GM21717 (cell line): ENCODE measurements at regions not wholly inside any gene's neighbourhood (a gene's known extent, or its start where the extent isn't known, plus 50 kb on each side); places are given as distances from the start of the nearest gene placed in this dataset.

Source experiments
- ATAC-seq: cut with Tn5 transposase; IDR thresholded peaks from one replicate; pipeline ENCODE4 v1.9.1; 2021; ENCODE audit warnings: mild to moderate bottlenecking, moderate library complexity; ENCODE audit not compliant: unreplicated experiment

- no peak for ATAC-seq
Observed at GRCh38 chr11:45446998-45447397, 160.9 kb upstream of the SYT13 start.

DNA sequence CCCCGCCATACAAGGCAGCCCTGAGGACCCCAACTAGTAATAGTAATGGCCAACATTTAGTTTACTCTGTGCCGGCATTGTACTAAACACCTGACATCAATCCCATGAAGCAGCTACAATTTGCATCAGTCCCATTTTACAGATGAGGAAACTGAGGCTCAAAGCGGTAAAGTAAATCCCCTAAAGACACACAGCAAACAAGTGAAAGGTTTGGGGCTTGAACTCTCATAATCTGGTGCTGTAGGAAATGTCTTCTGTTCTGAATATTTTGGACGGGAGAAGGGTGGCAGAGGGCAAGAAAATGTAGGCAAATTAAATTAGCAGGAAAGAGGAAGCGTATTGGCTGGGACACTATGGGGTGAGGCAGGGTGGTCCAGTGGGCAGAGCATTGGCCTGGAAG, 160.3 kb upstream of the SYT13 start:
- ATAC-seq, result no peak

- no peak for ATAC-seq
Observed at GRCh38 chr11:45444796-45445195, 158.7 kb upstream of the SYT13 start.

- ATAC-seq, result no peak
Observed at GRCh38 chr11:45440111-45440510, 154.0 kb upstream of the SYT13 start.

DNA sequence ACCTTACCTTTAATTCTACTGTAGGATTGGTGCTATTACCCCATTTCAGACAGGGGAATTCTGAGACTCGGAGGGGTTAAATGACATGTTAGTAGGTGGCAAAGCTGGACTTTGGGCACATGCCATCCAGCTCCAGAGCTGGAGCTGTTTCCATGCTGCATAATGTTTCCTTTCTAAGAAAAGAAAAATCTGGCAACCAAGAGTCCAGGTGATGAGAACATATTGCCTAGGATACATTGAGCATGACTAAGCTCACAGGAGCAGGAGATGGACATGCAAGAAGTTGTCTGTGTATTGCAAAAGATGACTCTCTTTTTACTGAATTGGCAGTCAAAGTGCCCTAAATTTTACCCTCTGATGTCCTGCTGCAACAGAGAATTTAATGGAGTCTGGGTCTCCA, 150.8 kb upstream of the SYT13 start:
- ATAC-seq, result no peak

DNA sequence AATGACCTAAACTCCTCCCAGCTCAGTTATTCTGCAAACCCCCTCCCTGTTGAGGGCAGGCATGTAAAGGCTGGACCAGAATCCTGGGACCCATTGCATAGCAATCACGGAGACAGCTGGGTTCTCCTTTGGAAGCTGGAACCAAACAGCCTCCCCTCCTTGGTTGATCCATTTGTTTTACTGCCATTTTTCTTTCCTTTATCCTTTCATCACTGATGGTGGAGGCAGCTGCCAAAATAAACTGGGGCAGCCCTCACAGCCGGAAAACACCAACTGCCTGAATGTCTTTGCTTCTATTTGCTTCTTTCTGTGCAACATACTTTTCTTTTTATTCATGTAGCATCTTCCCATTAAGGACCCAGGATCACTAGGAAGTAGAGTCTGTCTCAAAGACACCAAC, 150.0 kb upstream of the SYT13 start:
- no peak for ATAC-seq

DNA sequence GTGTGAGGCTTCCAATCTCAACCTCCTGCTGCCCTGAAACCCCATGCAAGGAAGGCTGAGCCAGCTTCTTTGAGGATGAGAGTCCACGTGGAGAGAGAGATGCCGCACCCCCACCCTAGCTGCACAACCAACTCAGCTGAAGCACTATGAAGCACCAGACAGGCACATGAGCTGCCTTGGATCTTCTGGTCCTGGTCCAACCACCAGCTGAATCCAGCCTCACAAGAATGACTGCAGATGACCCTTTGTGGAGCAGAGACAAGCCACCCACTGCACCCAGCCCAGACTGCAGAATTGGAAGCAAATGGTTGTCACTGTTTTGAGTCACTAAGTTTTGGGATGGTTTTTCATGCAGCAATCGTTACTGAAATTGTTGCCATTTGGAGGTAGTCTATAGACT, 149.6 kb upstream of the SYT13 start:
- no peak for ATAC-seq

DNA sequence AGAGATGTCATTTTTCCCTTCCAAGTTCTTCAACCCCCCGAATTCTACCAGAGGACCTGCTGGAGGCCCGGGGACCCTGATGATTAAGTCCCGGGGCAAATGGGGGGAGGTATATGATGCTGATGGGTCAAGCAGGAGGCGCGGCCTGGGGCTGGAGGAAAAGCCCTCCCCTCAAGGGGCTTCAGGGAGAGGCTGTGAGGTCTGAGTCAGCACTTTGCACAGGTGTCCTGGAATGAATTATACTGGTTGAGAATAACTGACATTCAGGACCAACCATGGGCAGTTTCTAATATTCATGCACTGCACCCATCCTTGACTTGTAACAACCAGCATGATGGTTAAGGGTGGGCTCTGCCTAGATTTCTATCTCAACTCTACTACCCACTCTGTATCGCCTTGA, 146.8 kb upstream of the SYT13 start:
- no peak for ATAC-seq

GRCh38 chr11:45432100-45432499, 146.0 kb upstream of the SYT13 start:
- ATAC-seq, result no peak

DNA sequence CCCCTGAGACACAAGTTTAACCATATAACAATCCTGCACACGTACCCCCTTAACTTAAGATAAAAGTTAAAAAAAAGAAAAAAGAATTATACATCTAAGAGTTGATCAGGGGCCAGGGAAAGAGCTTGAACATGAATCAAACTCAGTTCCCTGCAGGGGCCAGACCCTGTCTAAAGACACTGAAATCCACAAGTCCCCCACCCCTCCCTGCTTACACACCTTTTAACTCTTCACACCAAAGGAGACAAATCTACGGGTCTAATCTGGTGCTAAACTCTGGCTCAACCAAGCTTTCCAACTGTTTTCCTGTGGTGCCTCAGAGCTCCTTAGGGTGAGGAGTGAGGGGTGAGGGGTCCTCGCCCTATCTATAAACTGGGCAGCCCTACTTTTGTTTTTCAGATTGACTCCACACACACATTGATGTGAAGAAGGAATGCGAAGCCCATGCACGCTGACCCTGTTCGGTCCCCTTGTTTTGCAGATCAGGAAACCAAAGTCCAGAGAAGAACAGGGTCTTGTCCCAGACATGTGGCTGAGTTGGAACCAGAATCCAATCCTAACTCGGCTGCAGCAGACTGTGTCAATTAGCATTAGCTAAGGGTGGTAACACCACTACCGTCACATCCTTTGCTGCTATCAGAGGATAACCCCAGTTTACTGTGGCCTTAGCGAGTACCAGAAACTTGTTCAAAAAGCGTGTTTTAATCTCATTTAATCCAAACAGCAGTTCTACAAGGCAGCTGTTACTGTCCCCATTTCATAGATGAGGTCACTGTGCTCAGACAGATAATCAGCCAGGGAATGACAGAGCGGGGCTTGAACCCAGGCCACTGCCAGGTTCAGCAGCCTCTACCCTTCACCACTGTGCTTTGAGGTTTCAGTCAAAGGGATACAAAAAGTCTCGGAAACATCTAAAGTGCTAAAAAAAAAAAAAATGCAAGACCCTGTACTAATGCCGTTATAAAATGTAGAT, 145.2 kb upstream of the SYT13 start:
- ATAC-seq, result no peak

DNA sequence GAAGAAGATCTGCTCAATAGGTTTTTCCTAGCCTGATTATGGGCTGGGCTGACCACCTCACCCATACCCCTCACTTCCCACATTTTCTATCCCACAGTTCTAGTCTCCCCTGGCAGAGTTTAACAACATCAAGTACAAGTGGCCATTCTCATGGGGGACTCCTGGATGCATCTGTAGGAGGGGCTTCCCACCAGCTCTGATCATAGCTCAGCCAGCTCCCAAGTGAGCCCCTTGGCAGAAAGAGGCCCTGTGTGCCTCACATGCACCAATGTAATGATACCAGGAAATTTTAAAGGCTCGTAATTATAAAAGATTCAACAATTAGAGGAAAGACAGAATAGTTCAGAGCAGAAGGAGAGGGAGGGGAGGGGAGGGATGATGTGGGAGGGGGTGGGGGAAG, 144.2 kb upstream of the SYT13 start:
- no peak for ATAC-seq

GRCh38 chr11:45429719-45430118, 143.6 kb upstream of the SYT13 start:
- no peak for ATAC-seq

DNA sequence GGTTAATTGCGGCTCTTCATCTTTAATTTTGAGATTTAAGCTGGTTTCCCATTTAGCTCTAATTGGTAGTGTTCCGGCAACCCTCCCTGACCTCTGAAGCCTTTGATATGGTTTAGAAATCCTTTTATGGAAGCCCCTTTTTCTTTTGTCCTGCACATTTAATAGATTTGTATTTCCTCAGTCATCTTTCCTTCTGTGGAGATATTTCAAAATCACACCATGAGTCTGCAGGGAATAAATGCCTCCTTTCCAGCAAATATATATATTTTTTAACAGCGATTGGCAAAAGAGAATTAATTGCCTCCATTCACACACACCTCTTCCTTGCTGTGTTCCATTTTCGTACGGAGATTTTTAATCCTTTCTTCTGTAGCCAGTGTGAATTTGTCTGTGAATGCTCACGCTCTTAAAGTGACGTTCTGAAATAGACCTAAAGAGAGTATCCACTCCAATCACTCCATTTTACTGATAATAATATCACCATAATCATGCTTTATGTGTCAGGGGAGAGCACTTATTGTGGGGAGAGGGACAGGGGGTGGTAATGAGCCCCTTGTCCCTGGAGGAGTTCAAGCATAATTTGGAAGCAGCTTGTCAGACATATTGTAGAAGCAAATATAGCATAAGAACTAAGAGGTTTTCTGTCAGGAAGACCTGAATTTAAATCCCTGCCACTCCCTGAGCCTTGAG, 142.5 kb upstream of the SYT13 start:
- ATAC-seq, result no peak

GRCh38 chr11:45428116-45428515, 142.0 kb upstream of the SYT13 start:
- no peak for ATAC-seq

GRCh38 chr11:45424411-45425180, 138.5 kb upstream of the SYT13 start:
- ATAC-seq, result no peak

DNA sequence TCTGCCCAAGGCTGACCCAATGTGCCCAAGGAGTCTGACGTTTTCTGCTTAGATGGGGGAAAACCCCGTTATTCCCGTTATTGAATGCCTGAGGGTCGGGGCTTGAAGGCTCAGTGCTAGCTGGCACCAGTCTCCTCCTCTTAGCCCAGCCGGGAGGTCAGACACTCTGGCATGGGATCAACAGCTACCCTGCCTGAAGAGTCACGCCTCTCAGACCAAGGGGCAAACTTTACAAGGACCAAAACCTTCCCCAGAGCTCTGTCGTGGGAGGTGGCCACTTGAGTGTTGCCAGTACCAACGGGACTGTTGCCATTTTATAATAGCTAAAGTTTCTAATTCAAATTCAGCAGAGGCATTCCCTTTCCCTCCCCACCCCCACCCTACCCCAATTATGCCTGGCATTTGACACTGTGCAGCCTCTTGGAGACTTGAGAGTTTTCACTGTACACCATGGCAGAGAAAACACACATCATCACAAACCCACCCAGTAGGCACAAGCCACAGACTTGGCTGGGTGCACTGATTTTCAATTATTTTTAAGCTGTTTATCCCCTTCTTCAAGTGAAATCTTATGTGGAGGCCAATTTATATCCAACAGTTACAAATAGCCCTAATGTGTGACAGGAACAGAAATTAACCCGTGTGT, 137.5 kb upstream of the SYT13 start:
- ATAC-seq, result no peak

GRCh38 chr11:45423036-45423435, 136.9 kb upstream of the SYT13 start:
- ATAC-seq, result no peak

- ATAC-seq, result no peak
Observed at GRCh38 chr11:45414088-45414487, 127.9 kb upstream of the SYT13 start.

DNA sequence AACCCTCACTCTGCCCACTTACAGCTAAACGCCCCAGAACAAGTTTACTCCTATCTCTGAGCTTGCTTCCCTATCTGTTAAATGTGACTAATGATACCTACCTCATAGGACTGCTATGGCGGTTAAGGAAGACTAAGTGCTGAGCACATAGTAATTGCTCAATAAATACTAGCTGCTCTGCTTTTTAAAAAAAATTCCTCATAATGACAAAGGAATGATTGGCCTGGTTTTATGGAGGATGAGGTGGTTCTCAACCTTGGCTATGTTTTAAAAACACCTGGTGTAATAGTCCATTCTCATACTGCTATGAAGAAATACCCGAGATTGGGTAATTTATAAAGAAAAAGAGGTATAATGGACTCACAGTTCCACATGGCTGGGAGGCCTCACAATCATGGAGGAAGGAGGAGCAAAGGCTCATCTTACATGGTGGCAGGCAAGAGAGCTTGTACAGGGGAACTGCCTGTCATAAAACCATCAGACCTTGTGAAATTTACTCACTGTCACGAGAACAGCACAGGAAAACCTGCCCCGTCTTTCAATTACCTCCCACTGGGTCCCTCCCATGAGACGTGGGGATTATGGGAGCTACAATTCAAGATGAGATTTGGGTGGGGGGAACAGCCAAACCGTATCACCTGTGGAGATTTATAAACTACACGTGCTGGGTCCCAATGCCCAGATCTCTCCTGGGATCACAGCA, 127.2 kb upstream of the SYT13 start:
- no peak for ATAC-seq

DNA sequence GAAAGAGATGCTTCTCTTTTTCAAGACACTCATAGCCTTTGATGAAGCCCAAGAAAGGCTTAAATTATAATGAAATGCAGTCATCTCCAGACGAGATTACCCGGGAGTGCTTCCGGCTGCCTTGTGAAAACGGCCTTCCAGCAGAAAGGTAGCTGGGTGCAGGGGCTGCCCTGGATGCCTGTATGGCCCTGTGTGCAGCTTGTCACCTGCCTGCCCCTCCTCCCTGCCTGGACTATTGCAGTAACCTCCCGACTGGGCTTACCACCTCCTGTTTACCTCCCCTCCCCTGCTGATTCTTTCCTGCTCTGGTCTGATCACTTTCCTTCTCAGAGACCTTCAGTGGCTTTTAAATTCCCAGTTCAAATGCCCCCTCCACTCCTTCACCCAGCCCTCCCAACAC, 126.4 kb upstream of the SYT13 start:
- ATAC-seq, result no peak
